GM18507 (cell line): ENCODE measurements at regions not wholly inside any gene's neighbourhood (a gene's known extent, or its start where the extent isn't known, plus 50 kb on each side); places are given as distances from the start of the nearest gene placed in this dataset.

Experiments used
- DNase-seq: peaks from one replicate; pipeline ENCODE4 v3.0.0; 2011; ENCODE audit warnings: low read depth; ENCODE audit not compliant: insufficient read length; ENCODE audit errors: extremely low spot score
- FAIRE-seq: peaks from 2 replicates; lab custom pipeline; 2011; peaks lifted over from hg19 to GRCh38; lab: Jason Lieb, UNC

GRCh38 chr12:61385771-61386170 is 874.4 kb upstream of the USP15 start:
- no peak for FAIRE-seq

GRCh38 chr12:61397668-61398067 is 862.5 kb upstream of the USP15 start:
- DNase-seq (no peak), FAIRE-seq (no peak)

More at GRCh38 chr12:61385771-61386170, 874.4 kb upstream of the USP15 start:
- DNase-seq = no peak

- FAIRE-seq (no peak), DNase-seq (no peak)
Measured at GRCh38 chr12:61412201-61412600, 848.0 kb upstream of the USP15 start.

- no peak for FAIRE-seq
Measured at GRCh38 chr12:61414470-61414869, 845.7 kb upstream of the USP15 start.

GRCh38 chr12:61422786-61423185 is 837.4 kb upstream of the USP15 start:
- no peak for FAIRE-seq

More at GRCh38 chr12:61414470-61414869, 845.7 kb upstream of the USP15 start:
- no peak for DNase-seq

GRCh38 chr12:61452076-61452475 is 808.1 kb upstream of the USP15 start:
- DNase-seq = no peak
- no peak for FAIRE-seq

More at GRCh38 chr12:61422786-61423185, 837.4 kb upstream of the USP15 start:
- no peak for DNase-seq

GRCh38 chr12:61487728-61488127 is 772.5 kb upstream of the USP15 start:
- DNase-seq (no peak), FAIRE-seq (no peak)

- DNase-seq (no peak), FAIRE-seq (no peak)
Measured at GRCh38 chr12:61490526-61491498, 769.4 kb upstream of the USP15 start.

GRCh38 chr12:61502179-61502578 is 758.0 kb upstream of the USP15 start:
- no peak for FAIRE-seq
- no peak for DNase-seq

GRCh38 chr12:61504396-61505080 is 755.7 kb upstream of the USP15 start:
- no peak for FAIRE-seq

GRCh38 chr12:61513499-61513898 is 746.7 kb upstream of the USP15 start:
- no peak for FAIRE-seq
- no peak for DNase-seq

More at GRCh38 chr12:61504396-61505080, 755.7 kb upstream of the USP15 start:
- no peak for DNase-seq

GRCh38 chr12:61514016-61514415 is 746.2 kb upstream of the USP15 start:
- DNase-seq (no peak), FAIRE-seq (no peak)

- FAIRE-seq = no peak
- DNase-seq = no peak
Measured at GRCh38 chr12:61521258-61521657, 738.9 kb upstream of the USP15 start.

- FAIRE-seq (no peak), DNase-seq (no peak)
Measured at GRCh38 chr12:61523276-61523992, 736.8 kb upstream of the USP15 start.

- no peak for FAIRE-seq
- no peak for DNase-seq
Measured at GRCh38 chr12:61524851-61525250, 735.4 kb upstream of the USP15 start.

- FAIRE-seq (no peak), DNase-seq (no peak)
Measured at GRCh38 chr12:61525331-61525730, 734.9 kb upstream of the USP15 start.

- no peak for DNase-seq
- no peak for FAIRE-seq
Measured at GRCh38 chr12:61530456-61530855, 729.7 kb upstream of the USP15 start.

- FAIRE-seq = no peak
- DNase-seq = no peak
Measured at GRCh38 chr12:61531195-61531594, 729.0 kb upstream of the USP15 start.

- DNase-seq (no peak), FAIRE-seq (no peak)
Measured at GRCh38 chr12:61536117-61536516, 724.1 kb upstream of the USP15 start.

GRCh38 chr12:61536525-61536924 is 723.7 kb upstream of the USP15 start:
- no peak for DNase-seq
- FAIRE-seq = no peak
